GM19455 (cell line): ENCODE measurements at regions not wholly inside any gene's neighbourhood (a gene's known extent, or its start where the extent isn't known, plus 50 kb on each side); places are given as distances from the start of the nearest gene placed in this dataset.
A peak's percentile ranks its signal among the peaks of the same experiment; 100 is the strongest.
"Not testable (repeated sequence)": the region's sequence is repeated elsewhere in the genome, so short reads cannot be mapped to it uniquely, and the experiment has no call there.

Source experiments
- ATAC-seq: cut with Tn5 transposase; IDR thresholded peaks from one replicate; pipeline ENCODE4 v1.9.1; 2021; ENCODE audit not compliant: unreplicated experiment

DNA sequence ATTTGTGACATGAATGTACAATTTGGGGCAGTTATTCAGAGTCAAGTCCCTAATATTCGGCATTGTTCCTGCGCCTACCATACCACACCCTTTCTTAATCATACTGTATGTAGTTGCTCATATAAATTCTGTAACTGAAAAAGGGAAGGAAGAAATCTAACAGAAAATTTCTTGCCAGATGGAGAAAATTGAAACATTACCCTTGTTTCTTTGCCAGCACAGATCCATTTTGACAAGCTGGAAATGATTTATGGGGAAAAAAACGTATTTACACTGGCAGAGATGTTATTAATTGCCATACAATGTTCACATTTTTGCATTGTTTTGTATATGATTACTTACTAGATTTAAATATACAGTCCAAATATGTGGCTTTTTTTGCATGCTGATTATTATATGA is 363.8 kb upstream of the PKN2 start:
- ATAC-seq: no peak

DNA sequence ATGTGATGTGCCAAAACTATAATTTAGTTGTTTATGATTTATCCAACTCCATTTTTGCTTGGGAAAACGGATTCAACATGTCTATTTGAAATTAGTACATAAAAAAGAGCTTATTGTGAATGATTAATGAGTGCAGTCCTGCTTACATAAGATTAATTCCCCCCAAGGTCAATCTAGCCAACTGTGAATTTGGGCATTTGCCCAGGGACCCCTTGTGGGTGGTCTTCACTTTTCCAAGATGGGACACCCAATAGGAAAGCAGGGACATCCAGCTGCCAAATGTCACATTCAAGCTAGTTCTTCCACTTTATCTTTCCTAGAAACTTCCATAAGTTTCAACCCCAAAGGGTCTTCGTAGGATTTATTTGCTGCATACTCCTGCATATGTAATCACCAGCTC is 362.4 kb upstream of the PKN2 start:
- ATAC-seq: no peak

DNA sequence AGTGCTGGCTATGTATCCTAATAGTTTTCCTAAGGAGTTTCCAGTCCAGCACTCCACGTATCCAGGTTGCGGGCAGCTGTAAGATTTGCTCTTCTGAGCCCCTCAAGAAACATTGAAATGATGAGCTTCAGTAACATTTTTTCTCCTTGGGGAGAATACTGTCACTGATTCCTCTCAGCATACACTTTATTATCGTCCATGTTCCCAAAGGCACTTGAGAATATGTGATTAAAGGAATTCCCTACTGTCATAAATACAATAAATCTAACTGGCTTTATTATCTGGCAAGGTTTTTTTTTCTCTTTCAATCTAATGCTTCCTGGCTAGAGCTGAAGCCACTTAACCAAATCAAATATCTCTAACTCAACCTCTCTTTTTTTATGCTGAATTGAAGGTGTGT is 359.2 kb upstream of the PKN2 start:
- ATAC-seq: no peak

DNA sequence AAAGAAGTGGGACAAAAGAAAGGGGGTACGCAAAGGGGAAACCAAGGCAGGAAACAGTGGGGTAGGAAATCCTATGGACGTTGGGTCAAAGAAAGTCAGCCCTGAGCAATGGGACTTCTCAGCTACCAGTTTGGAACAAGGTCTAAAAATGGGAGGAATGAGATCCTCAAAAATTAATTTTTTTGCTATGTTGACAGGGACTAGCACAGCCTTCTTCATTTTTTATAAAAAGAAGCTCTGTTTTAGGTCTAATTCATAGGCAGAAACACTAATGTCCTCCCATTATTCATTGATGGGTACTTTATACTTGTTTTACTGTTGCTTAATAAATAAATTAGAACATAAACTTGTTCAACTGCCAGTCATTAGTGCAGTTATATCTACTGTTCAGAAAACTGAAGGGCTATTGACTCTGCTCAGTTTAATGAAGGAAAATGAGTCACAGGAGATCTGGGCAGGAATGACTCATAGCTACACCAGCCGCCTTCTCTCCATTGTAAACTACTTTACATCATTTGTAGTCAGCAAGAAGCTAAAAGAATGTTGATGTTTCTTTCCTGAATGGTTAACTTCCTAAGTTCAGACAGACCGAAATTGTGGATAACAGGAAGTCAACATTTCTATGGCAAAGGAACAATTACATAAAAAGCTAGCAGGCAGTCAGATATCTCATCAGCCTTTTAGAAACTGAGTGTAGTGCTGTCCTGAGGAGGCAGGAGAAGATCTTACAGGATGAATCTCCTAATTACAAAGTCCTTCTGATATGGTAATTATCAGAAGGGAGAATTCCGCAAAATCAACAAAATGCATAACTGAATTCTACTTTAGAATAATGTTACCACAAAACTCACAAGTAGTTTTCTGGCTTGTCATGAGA is 356.4 kb upstream of the PKN2 start:
- no peak for ATAC-seq

DNA sequence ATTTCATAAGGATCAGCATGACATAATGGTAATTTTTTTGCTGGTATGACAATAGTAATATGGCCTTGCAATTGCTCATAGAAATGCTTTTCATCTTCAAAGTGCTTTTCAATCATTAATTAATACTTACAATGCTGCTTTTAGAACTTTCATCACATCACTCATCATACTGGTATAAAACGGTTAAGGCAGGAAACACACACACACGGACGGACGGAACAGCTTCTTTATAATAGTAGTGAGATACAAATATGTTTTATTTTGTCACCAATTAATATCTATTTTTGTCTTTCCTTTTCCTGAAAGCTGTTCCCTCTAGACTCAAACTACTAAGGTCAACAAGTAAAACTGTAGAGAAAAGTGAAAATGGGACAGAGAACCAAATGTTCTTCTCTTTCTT is 353.9 kb upstream of the PKN2 start:
- no peak for ATAC-seq

DNA sequence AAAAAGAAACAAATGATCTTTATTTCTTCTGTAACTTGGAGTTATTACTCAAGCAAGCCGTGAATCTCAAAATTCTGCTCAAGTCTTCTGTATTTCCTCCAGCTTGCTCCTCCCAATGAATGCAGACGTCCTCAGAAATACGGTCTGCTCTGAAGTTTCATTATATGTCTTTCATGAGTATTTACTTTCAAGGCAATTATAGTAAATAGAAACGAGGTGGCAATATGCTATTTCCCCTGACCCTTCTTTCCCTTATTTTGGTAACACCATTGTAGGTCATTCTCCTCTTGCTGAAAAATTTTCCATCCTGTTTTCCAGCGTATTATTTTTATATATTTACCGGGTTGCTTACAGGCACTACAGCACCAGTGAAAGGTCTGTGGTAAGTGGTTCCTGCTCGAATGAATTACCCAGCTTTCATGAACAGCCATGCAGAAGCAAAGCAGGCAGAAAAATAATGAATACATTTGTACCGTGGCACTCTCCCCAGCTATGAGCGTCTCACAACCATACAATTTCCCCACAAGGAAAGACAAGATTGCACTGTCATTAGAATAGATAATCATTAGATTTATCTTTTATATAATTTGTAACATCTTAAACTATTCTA is 350.9 kb upstream of the PKN2 start:
- ATAC-seq: no peak

DNA sequence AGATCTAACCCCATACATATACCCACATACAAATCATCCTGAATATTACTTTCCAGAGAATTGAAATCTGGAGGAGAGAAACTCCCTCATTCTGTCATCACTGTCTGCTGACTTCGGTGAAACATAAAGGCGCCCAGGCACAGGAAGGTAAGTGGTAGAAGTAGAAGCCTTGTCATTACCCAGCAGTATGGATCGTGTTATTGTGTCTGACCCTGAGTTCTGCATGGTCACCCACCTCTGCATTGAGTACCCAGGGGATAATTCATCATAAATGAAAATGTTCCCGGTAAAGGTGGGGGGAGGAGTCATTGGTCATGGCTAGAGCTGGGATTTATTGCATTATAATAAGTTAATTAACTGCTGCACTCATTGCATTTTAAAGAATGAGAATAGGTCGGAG is 342.6 kb upstream of the PKN2 start:
- no peak for ATAC-seq

DNA sequence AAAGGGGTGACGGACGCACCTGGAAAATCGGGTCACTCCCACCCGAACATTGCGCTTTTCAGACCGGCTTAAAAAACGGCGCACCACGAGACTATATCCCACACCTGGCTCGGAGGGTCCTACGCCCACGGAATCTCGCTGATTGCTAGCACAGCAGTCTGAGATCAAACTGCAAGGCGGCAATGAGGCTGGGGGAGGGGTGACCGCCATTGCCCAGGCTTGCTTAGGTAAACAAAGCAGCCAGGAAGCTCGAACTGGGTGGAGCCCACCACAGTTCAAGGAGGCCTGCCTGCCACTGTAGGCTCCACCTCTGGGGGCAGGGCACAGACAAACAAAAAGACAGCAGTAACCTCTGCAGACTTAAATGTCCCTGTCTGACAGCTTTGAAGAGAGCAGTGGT is 342.0 kb upstream of the PKN2 start:
- ATAC-seq: not testable (repeated sequence)

DNA sequence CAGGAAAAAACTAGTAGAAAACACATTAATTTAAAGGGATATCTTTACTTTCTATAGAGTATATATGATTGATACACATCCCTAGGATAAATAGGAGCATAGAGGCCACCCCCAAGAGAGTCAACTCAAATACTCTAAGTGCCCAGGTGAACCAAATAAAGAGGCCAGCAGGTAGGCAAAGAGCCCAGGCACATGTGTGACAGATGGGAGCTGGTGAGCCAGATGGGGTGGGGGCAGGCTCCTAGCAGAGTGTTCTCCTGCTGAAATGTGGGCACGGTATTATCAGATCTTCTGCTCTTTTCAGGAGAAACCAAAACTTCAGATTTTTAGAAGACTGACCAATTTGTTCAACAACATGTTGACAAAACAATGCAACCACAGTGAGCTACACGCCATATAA is 333.4 kb upstream of the PKN2 start:
- no peak for ATAC-seq

DNA sequence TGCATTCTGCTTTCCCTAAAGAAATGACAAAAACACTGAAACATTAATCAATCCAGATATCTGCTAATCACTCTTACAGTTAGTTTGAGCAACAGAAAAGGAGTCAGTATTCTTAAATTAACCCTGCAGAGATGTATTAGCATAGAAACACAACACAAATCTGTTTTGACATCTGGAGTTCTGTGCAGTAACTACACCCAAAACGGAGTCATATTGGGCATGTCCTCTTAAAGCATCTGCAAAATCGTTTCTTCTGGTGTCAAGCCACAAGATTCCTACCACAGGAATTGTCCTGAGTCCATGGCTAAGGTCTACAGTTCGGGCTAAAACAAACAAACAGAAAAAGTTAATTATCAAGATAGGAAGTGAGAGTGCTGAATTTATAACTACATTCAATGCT is 332.1 kb upstream of the PKN2 start:
- no peak for ATAC-seq

DNA sequence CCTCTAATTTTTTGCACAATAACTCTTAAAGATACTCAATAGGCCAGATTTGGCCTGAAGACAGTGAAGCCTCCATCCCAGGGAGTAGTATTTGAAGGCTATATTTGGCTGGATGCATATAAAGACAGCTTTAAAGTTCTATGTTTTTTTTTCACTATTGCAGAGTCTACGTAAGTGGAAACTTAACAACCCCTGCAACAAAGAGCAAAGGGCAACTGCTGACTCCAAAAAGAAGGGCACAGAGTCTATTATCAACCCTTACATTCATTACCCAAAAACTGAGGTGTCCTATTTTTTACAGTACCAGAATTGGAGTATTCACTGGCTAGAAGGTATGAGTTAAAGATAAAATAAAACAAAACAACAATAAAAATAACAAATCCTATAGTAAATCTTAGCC is 329.8 kb upstream of the PKN2 start:
- ATAC-seq: no peak

DNA sequence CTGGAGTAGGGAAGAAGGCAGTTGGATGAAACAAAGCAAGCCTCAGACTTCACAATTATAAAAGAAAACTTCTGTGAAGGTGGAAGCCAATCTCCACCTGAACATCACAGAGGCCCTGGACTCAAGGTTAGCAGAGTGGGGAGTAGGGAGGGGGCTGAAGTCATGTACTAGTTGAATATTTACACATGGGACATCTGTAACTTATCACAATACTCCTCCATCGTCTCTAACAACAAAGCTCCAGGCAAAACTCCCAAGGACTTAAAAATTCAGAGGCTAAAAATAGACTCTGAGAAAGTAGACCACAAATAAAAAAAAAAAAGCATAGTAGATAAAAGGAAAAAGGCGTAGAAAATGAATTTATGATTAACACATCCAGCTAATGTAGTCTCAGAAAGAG is 326.3 kb upstream of the PKN2 start:
- no peak for ATAC-seq

DNA sequence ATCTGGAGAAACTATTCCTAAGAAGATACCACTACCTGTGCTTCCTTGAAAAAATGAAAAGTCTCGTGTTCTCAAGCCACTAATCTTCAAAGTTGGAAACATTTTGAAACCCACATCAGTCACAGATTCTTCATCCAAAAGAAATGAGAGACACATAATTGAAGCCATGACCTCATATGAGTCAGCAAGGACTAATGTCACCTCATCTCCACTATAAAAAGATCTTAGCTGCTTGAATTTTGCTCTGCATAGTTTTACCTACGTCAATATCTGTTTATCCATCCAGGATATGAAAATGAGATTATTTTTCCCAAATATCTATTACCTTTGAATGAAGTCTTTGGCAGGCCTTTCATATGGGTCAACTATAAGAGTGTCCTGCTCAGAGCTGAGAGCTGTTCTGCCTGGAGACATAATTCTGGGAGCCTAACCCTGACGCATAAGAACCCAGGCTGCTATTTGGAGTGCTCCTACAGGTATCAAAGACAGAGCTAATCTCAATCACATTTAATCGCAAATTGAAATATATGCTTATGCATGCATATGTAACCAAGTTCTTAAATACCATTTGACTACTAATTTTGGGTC is 312.5 kb upstream of the PKN2 start:
- no peak for ATAC-seq

DNA sequence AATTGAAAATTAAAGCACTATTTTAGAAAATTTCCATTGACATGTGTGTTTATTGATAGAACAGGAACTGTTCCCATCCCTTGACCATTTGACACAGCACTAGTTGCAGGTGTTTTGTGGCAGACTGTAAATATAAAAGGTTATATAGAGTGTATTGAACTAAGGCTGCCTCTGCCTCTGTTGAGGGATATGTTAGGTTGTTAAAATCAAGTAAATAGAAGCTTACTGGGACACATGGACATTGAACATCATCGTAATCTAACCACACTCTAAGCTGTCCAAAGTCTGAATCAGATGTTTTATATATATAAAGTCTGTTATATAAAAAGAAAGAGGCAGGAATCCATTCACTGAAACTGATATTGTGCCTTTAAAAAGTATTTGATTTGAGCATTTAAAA is 308.1 kb upstream of the PKN2 start:
- ATAC-seq: no peak

DNA sequence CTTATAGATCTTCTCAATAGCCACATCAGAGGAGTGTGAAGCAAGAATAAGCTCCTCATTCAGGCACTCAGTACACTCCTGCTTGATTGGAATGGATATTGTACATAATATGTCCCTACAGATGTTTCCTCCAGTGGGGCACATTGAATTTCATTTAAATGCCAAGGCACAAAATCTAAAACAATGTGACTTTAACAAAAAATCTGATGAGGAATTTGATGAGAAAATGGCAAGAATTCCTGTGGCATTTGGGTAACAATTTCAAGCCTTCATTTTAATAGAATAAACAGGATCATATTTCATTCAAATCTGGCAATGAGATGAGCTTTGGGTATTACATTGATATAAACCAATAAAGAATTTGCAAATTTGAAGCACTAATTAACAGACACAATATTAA is 307.7 kb upstream of the PKN2 start:
- no peak for ATAC-seq

DNA sequence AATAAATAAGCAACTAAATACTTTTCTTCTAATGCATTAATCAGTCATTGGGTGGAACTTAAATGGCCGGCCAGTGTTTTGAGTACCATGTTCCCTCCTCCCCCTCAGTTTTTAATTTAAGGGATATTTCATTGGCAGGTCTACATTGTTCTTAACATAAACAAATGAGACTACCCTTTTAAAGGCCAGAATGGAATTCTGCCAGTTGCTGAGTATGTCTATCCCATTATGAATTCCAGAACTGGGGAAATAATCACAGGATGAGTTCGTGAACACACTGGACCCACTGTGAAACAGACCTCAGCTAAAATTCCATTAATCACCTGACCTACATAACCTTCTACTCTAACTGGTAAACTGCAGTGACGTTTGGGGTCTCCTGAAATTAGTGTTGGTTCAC is 305.5 kb upstream of the PKN2 start:
- no peak for ATAC-seq

DNA sequence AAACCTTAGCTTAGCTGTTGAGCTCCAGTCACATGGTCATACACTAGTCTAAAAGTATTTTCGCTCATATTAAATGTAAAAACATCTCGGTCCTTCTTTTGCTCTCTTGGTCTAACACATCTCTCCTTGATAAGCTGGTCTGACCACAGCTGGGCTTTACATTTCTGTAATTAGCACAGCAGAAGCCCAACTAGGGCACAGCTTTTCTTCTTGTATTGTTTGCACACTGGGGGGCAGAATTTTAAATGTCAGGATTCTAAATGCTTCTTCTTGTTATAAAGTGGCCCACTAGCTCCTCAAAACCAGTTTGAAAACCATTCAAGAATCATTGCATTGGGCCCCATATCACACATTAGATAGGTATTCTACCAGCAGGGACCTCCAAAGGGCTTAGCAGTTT is 289.1 kb upstream of the PKN2 start:
- no peak for ATAC-seq

DNA sequence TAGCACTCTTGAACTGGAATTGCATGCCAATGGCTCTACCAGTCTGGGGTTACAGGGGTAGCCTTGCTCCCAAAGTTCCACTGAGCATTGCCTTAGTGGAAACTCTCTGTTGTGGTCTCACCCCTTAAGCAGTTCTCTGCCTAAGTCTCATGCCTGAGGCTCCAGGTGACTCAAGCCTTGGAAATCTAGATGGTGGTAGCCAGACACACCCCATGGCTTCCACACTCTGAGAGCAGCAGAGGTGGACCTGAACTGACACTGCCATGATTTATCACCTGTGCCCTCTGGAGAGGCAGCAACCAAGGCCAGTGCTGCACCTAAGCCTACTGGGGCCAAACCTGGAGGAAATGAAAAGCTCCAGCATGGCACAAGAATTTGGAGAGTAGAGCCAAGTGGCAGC is 285.7 kb upstream of the PKN2 start:
- no peak for ATAC-seq

DNA sequence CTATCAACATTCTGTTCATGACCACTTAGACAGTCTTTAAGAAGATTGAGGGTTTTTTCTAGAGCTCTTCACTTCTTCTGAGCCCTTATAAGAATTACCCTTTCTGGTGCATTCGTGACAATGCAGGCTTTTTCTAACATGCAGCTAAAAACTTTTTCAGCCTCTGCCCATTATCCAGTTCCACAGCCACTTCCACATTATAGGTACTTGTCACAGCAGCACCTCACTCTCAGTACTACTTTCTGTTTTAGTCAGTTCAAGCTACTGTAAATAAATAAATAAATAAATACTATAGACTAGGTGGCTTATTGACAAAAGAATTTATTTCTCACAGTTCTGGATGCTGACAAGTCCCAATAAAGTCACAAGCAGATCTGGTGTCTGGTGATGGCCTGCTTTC is 284.4 kb upstream of the PKN2 start:
- ATAC-seq: peak; percentile 73

DNA sequence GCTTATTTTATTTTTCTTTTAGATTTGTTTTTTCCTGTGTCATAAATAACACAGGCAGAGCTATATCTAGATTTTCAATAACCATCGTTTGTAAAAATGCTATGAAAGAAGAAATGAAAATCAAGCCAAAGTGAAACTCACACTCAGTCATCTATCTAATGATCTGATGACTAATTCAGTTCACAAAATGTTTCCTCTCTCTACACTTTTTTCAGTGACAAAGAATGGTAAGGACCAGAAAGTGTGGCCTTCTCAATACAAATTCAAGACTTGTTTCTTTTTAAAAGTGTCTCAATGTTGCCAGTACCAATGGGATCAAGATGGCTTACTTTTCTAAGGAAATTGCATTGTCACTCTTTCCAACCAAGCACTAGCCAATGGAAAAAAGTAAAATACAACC is 282.8 kb upstream of the PKN2 start:
- ATAC-seq: peak; percentile 84

DNA sequence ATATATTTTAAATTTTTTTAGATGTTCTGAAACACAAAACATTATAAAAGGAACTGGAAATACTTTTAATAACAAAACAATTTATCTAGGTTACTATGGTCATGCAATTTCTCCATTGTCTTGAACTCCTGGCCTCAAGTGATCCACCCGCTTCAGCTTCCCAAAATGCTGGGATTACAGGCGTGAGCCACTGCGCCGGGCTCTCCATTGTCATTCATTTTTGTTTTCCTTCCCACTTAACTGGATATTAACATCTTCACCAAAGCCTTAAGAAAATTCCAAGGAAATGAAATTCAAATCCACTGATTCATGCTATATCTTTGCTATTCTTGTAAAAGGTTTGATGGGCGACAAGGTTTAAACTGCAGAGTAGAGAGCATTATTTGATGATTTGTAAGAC is 279.5 kb upstream of the PKN2 start:
- no peak for ATAC-seq

DNA sequence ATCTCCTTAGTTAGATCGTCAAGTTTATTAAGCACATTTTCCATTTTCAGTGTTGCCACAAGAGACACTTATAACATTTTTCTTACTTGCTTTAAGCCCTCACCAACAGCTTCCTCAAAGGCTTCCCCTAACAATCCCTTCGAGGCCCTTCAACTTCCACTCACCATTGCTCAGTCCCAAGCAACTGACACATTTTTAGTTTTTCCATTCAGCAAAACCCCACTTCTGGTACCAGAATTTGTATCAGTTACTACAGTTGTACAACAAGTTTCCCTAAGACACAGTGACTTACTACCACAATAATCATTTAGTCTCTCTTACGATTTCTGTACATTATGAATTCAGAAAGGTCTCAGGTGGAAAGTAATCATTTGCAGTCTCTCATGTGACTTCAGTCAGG is 276.8 kb upstream of the PKN2 start:
- no peak for ATAC-seq

DNA sequence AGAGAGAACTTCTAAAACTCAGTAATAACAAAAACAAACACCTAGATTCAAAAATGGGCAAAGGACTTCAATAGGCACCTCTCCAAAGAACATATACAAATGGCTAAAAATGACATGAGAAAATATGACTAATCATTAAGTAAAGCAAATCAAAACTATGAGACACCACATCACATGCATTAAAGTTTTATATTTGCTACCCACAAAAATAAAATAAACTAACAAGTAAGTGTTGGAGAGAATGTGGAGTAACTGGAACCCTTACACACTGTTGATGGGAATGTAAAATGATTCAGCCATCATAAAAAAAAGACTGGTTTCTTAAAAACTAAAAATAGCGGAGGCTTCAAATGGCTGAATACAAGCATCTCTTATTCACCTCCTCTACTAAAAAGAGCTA is 262.1 kb upstream of the PKN2 start:
- ATAC-seq: no peak
